Activated naive CD8-positive, alpha-beta T cell treated with anti-CD3 and anti-CD28 coated beads, Interleukin-2, amount 10 ng/mL, durations not matched to agents 7 days and 5 days (primary cell): ENCODE measurements at regions not wholly inside any gene's neighbourhood (a gene's known extent, or its start where the extent isn't known, plus 50 kb on each side); places are given as distances from the start of the nearest gene placed in this dataset.

Experiments used
- ATAC-seq: fragments of 150-1000 bp; cut with Tn5 transposase; one replicate; pipeline ENCODE4 v1.10.0; 2021; ENCODE audit warnings: low read depth, moderate library complexity
- POLR2A ChIA-PET: fragments of 350-600 bp; sonication (Branson Sonifier 250); formaldehyde crosslinking; loops from one replicate; lab custom pipeline; 2021; ENCODE audit warnings: antibody characterized with exemption; lab: Charles Lee
- DNase-seq: peaks from one replicate; pipeline ENCODE4 v3.0.0; 2021
- H3K27ac Mint-ChIP-seq: one replicate; pipeline ENCODE4 v1.8.0; 2022; ENCODE audit warnings: mild to moderate bottlenecking, mixed read lengths
- H3K27me3 Mint-ChIP-seq: one replicate; pipeline ENCODE4 v1.8.0; 2022; ENCODE audit warnings: mild to moderate bottlenecking, moderate library complexity, mixed read lengths
- H3K36me3 Mint-ChIP-seq: one replicate; pipeline ENCODE4 v1.8.0; 2021; ENCODE audit warnings: mild to moderate bottlenecking, mixed read lengths
- H3K4me1 Mint-ChIP-seq: one replicate; pipeline ENCODE4 v1.8.0; 2021; ENCODE audit warnings: mixed read lengths
- H3K4me3 Mint-ChIP-seq: one replicate; pipeline ENCODE4 v1.8.0; 2022; ENCODE audit warnings: mild to moderate bottlenecking, moderate library complexity, mixed read lengths
- H3K9me3 Mint-ChIP-seq: one replicate; pipeline ENCODE4 v1.8.0; 2021; ENCODE audit warnings: mixed read lengths

DNA sequence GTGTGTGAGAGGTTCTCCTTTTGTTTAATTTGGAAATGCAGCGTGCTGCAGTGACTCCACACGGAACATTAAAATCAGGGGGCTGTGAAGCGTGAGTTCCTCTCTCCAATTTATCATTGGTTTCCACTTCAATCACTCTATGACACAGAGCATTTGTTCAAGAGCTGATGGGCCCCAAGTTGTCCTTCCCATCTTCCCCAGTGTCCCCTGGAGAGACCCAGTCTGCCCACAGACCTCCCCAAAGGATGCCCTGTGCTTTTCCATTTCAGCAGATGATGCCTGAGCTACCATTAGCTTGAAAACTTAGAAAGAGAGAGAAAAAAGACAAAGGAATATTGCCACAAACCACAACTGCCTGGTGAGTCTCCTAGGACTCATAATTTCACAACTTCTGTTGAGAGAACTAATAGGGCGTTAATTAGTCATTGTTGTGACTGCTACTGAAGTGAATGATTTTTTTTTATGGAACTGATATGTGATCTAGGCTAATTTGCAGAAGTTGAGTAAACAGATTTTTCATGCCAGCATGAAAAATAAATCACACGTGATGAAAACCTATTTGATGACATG is 772.7 kb downstream of the SEMA5A start:
- Mint-ChIP-seq H3K4me1 (no peaks in the 10 kb centered on the region), H3K9me3 (no peaks in the 10 kb centered on the region), H3K36me3 (no peaks in the 10 kb centered on the region), H3K4me3 (no peak overlapping the region), H3K27me3 (no peaks in the 10 kb centered on the region), H3K27ac (no peak overlapping the region)
- POLR2A ChIA-PET = no interaction called here
- DNase-seq (no peak), ATAC-seq (no peak)

- Mint-ChIP-seq H3K27ac (no peak overlapping the region), H3K4me3 (no peak overlapping the region), H3K9me3 (peaks cover 4% of the 10 kb centered on the region), H3K4me1 (no peaks in the 10 kb centered on the region), H3K27me3 (no peaks in the 10 kb centered on the region), H3K36me3 (no peaks in the 10 kb centered on the region)
- no peak for DNase-seq
- ATAC-seq = no peak
- POLR2A ChIA-PET = no interaction called here
Observed at GRCh38 chr5:8784692-8785091, 761.2 kb downstream of the SEMA5A start.

DNA sequence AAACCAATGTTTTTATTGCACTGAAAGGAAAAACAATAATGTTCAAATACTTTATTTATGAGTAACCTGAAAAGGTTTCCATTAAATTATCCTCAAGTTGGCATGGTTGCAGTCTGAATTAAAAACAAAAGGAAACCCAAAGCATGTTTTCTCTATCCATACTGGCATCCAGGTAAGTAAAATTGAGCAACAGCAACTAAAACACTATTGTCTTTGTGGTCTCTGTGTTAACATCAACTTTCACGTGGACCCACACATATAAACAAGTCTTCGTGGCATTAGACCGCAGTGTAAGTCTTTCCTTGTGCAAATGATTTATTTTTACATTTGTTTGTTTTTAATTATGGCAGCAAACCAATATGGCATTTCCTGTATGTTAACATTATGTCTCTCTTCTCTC is 757.6 kb downstream of the SEMA5A start:
- ATAC-seq = no peak

GRCh38 chr5:8805653-8806052 is 740.2 kb downstream of the SEMA5A start:
- Mint-ChIP-seq H3K4me3 (no peak overlapping the region), H3K36me3 (no peaks in the 10 kb centered on the region), H3K9me3 (peaks cover 15% of the 10 kb centered on the region), H3K4me1 (no peaks in the 10 kb centered on the region), H3K27ac (no peak overlapping the region), H3K27me3 (no peaks in the 10 kb centered on the region)
- POLR2A ChIA-PET = no interaction called here
- no peak for DNase-seq
- ATAC-seq = no peak

More for the DNA sequence above, 757.6 kb downstream of the SEMA5A start:
- POLR2A ChIA-PET = no interaction called here
- no peak overlapping the region for H3K27ac Mint-ChIP-seq
- no peak overlapping the region for H3K4me3 Mint-ChIP-seq
- no peak for DNase-seq
- no peaks in the 10 kb centered on the region for H3K27me3 Mint-ChIP-seq
- no peaks in the 10 kb centered on the region for H3K36me3 Mint-ChIP-seq
- H3K9me3 Mint-ChIP-seq = peaks cover 10% of the 10 kb centered on the region
- no peaks in the 10 kb centered on the region for H3K4me1 Mint-ChIP-seq

DNA sequence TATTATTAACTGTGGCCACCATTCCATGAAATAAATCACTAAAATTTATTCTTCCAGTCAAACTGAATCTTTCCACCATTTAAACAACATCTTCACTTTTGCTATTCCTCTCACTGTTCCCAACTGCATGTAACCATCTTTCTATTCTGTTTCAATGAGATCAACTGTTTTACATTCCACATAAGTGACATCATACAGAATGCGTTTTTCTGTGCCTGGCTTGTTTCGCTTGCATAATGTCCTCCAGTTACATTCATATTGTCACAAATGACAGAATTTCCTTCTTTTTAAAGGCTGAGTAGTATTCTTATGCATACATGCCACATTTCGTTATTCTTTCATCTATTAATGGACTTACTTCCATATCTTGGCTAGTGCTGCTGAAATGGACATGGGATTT is 738.2 kb downstream of the SEMA5A start:
- peaks cover 19% of the 10 kb centered on the region for H3K9me3 Mint-ChIP-seq
- no peaks in the 10 kb centered on the region for H3K27me3 Mint-ChIP-seq
- H3K4me1 Mint-ChIP-seq = no peaks in the 10 kb centered on the region
- no peak overlapping the region for H3K4me3 Mint-ChIP-seq
- ATAC-seq (no peak), DNase-seq (no peak)
- H3K27ac Mint-ChIP-seq = no peak overlapping the region
- POLR2A ChIA-PET = no interaction called here
- H3K36me3 Mint-ChIP-seq = no peaks in the 10 kb centered on the region

- Mint-ChIP-seq H3K4me3 (no peak overlapping the region), H3K4me1 (no peaks in the 10 kb centered on the region), H3K27ac (no peak overlapping the region), H3K27me3 (no peaks in the 10 kb centered on the region), H3K9me3 (peaks cover 12% of the 10 kb centered on the region), H3K36me3 (no peaks in the 10 kb centered on the region)
- ATAC-seq (no peak), DNase-seq (no peak)
- POLR2A ChIA-PET = no interaction called here
Observed at GRCh38 chr5:8811581-8811980, 734.3 kb downstream of the SEMA5A start.

GRCh38 chr5:8813180-8813579 is 732.7 kb downstream of the SEMA5A start:
- Mint-ChIP-seq H3K4me3 (no peak overlapping the region), H3K36me3 (no peaks in the 10 kb centered on the region), H3K9me3 (peaks cover 9% of the 10 kb centered on the region), H3K4me1 (no peaks in the 10 kb centered on the region), H3K27ac (no peak overlapping the region), H3K27me3 (no peaks in the 10 kb centered on the region)
- DNase-seq (no peak), ATAC-seq (no peak)
- POLR2A ChIA-PET = no interaction called here

DNA sequence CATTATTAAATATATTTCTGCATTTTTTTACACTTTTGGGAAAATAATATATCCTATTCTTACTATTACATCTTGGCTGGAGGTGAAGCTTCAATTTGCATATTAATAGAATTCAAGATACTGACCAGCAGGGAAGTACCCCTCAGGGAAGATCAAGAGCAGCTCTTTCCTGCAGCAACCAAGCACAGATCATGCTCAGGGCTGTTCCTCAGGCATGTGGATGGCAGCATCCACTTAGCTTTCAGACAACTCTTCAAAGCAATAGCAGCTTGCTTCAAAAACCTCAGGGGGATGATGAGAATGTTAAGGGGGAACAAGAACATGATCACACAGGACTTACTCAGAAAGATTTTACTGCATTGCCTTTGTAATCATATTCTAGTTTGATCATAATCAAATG is 731.8 kb downstream of the SEMA5A start:
- H3K27me3 Mint-ChIP-seq = no peaks in the 10 kb centered on the region
- no peak overlapping the region for H3K27ac Mint-ChIP-seq
- no peak overlapping the region for H3K4me3 Mint-ChIP-seq
- peaks cover 9% of the 10 kb centered on the region for H3K9me3 Mint-ChIP-seq
- DNase-seq (no peak), ATAC-seq (no peak)
- POLR2A ChIA-PET = no interaction called here
- no peaks in the 10 kb centered on the region for H3K36me3 Mint-ChIP-seq
- H3K4me1 Mint-ChIP-seq = no peaks in the 10 kb centered on the region

DNA sequence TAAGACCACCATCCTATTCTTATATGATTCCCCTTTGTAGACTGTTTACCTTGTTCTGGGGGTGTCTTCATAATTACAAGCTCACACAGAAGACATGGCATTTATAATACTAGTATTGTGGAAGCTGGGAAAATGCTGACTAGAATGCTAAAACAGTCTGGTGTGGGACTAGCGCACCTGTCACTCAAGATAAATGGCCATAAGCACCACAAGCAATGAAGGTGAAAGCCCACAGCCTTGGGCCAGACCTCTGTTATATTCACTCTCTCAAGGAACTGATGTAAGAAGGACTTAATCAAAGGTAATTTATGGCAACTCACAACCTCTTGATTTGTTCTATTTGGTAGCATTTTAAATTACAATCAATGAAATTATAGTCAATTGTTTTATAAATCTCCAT is 721.5 kb downstream of the SEMA5A start:
- Mint-ChIP-seq H3K4me1 (no peaks in the 10 kb centered on the region), H3K27ac (no peak overlapping the region), H3K9me3 (peaks cover 1% of the 10 kb centered on the region), H3K27me3 (no peaks in the 10 kb centered on the region), H3K4me3 (no peak overlapping the region), H3K36me3 (no peaks in the 10 kb centered on the region)
- no peak for ATAC-seq
- no peak for DNase-seq
- POLR2A ChIA-PET = no interaction called here

DNA sequence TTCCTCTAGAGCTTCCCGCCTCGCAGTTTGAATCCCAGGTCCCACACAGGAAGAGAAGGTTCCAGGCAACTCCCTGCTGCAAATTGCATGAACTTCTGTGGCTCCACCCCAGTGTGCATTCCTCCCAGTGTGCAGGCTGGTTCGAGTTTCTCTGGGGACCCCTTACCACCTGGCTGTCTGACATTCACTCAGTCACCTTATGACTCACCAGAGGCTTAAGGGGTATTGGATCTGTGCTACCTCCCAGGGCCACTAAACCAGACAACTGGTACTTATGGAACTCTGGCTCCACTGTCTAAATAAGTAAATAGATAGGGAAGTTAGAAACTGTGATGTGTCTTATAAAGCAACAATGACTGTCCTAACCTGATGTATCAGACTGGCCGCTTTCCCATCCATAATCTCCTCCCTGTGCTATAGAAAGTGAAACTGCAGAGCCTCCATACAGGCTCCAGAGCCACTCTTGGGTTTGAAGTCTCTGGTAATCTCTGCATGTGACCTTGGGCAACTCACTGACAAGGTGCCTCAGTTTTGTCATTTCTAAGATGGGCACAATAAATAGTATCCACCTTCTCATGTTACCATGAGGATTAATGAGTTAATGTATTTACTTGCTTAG is 720.6 kb downstream of the SEMA5A start:
- POLR2A ChIA-PET = no interaction called here
- Mint-ChIP-seq H3K27ac (no peak overlapping the region), H3K4me1 (no peaks in the 10 kb centered on the region), H3K36me3 (no peaks in the 10 kb centered on the region), H3K9me3 (peaks cover 1% of the 10 kb centered on the region), H3K4me3 (no peak overlapping the region), H3K27me3 (no peaks in the 10 kb centered on the region)
- ATAC-seq = no peak
- DNase-seq = no peak

DNA sequence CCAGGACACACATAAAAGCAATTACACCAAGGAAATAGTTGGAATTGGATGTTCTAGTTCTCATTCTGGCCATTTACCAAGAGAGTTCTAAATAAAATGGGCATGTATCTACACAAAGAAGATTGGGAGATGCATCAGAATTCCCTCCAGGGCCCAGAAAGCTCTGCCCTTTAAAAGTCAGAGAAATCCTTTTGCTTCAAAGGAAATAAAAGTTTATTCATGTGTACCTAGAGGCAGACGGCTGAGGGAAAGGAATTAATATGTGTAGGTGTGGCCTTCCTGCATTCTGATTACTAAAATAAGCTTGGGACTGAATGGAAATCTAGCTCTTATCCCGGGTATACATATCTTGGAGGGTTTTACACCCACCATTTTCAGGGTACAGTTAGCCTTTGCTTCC is 719.4 kb downstream of the SEMA5A start:
- Mint-ChIP-seq H3K4me3 (no peak overlapping the region), H3K27ac (no peak overlapping the region), H3K27me3 (no peaks in the 10 kb centered on the region), H3K4me1 (no peaks in the 10 kb centered on the region), H3K9me3 (peaks cover 1% of the 10 kb centered on the region), H3K36me3 (no peaks in the 10 kb centered on the region)
- ATAC-seq (no peak), DNase-seq (no peak)
- POLR2A ChIA-PET = no interaction called here

GRCh38 chr5:8827696-8828095 is 718.2 kb downstream of the SEMA5A start:
- Mint-ChIP-seq H3K27me3 (no peaks in the 10 kb centered on the region), H3K27ac (no peak overlapping the region), H3K9me3 (no peaks in the 10 kb centered on the region), H3K4me1 (no peaks in the 10 kb centered on the region), H3K4me3 (no peak overlapping the region), H3K36me3 (no peaks in the 10 kb centered on the region)
- ATAC-seq = no peak
- POLR2A ChIA-PET = no interaction called here
- no peak for DNase-seq

DNA sequence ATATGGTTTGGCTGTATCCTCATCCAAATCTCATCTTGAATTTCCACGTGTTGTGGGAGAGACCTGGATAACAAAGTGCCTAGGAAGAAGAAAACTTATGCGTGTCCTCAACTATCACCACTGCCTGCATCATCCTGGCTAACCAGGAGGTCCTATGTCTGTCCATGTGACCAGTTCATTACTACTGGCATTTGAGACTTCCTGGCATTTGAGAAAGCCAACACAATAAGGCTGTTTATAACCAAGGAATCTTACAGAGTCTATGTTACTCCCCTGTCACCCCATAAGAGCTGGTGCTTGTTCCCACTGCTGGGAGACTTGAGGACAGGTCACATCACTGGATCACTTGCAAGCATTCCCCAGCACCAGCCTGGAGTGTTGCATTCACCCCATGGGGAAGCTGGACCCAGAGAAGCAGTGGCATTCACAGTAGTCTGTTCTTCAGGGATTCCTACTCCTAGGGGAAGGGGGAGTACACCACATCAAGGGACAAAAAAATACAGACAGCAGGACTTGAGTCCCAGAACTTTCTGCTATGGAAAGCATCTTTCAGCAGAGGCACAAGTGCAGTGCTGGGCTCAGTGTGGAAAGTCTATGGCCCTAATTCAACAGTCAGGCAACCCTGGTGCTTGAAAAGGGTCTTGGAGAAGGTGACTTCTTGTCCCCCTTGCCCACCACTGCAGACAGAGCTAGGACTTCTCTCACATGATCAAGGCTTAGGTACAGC is 717.1 kb downstream of the SEMA5A start:
- no peak for DNase-seq
- H3K4me3 Mint-ChIP-seq = no peak overlapping the region
- H3K4me1 Mint-ChIP-seq = no peaks in the 10 kb centered on the region
- POLR2A ChIA-PET = no interaction called here
- no peaks in the 10 kb centered on the region for H3K9me3 Mint-ChIP-seq
- no peak overlapping the region for H3K27ac Mint-ChIP-seq
- ATAC-seq = no peak
- no peaks in the 10 kb centered on the region for H3K27me3 Mint-ChIP-seq
- H3K36me3 Mint-ChIP-seq = no peaks in the 10 kb centered on the region

GRCh38 chr5:8829323-8830029 is 716.4 kb downstream of the SEMA5A start:
- no peaks in the 10 kb centered on the region for H3K4me1 Mint-ChIP-seq
- no peak overlapping the region for H3K4me3 Mint-ChIP-seq
- H3K9me3 Mint-ChIP-seq = peaks cover 2% of the 10 kb centered on the region
- POLR2A ChIA-PET = no interaction called here
- no peak overlapping the region for H3K27ac Mint-ChIP-seq
- DNase-seq (no peak), ATAC-seq (no peak)
- no peaks in the 10 kb centered on the region for H3K27me3 Mint-ChIP-seq
- H3K36me3 Mint-ChIP-seq = no peaks in the 10 kb centered on the region
